Fibroblast of gingiva (primary cell): ENCODE measurements at regions not wholly inside any gene's neighbourhood (a gene's known extent, or its start where the extent isn't known, plus 50 kb on each side); places are given as distances from the start of the nearest gene placed in this dataset.

Source experiments
- DNase-seq: peaks from one replicate; pipeline ENCODE4 v3.0.0-alpha.2; 2011; ENCODE audit warnings: low read depth

DNA sequence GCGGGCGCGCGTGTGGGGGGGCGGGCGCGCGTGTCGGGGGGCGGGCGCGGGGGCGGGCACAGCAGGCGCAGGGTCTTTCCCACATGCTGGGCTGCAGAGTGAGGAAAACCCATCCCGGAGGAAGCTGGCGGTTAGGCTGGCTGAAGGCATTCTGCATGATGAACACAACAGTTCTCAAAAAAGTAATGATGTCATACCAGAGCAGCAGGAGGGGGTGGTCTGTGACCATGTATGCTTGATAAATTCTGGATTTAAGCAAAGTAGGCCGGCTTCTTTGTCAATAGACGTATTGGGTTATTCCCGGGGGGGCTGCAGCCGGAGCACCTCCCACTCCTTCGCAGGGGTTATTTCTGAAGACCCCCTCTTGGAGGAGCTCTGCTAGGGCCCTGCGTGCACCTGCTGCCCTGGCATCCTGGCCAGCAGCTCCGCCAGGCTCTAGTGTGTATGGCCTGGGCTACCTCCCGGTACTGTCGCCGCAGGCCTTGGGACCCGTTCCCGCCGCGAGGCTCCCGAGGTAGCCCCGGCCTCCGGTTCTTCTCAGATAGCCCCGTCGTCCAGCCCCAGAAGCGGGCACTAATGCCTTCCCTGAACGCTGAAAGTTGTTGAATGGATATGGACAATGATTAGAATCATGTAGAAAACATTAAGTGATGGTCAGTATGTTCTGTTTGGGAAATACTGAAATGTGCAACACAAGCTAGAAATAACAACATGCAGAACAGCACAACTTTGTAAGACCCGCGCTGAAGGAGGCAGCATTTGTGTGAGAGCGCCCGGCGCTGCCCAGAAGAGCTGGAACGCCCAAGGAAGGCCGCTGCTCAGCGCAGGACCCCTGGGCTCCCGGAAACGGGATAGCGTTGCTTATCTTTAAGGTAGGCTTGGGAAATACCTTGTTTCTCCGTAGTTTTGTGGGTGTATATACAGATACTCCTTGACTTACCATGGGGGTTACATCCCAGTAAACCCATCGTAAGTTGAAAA, 101.4 kb upstream of the RAB6C start:
- no peak for DNase-seq

GRCh38 chr2:129879614-129880180, 99.8 kb upstream of the RAB6C start:
- no peak for DNase-seq

GRCh38 chr2:129880309-129880708, 99.2 kb upstream of the RAB6C start:
- no peak for DNase-seq

DNA sequence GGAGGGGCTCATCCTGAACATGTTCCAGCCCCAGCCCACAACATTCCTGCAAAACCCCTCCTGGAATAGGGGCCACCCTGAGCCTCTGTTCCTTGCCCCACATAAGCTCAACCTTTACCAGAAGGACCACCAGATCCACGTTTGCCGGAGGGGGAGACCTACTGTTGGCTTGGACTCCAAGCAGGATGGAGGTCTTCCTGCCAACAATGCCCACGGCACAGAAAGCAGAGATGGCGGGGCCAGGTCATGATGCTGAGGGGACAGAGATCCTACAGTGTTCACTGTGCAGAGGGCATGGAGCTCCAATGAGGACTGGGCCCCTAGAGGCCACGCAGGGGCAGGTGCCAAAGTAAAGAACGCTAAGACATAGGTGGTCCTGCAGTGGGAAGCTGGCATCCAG, 98.5 kb upstream of the RAB6C start:
- no peak for DNase-seq

- DNase-seq, result no peak
Measured at GRCh38 chr2:129881786-129882396, 97.6 kb upstream of the RAB6C start.

- no peak for DNase-seq
Measured at GRCh38 chr2:129882476-129882875, 97.0 kb upstream of the RAB6C start.

DNA sequence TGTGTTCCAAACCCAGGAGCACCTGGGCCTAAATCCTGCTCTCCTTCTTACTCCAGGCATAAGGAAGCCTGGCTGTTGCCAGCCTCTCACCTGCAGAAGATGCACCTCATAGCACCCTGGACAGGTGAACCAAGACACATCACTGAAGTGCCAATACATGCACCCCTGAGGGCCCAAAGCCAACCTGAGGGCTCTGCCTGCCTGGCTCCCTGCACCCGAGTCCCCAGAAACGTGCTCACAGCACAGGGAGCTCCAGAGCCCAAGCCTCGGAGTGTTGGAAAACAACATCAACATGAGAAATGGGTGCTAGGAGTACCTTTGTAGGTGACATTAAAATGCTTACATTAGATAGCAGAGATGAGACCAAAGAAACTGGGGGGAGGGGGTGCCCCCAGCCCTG, 96.3 kb upstream of the RAB6C start:
- DNase-seq, result no peak

DNA sequence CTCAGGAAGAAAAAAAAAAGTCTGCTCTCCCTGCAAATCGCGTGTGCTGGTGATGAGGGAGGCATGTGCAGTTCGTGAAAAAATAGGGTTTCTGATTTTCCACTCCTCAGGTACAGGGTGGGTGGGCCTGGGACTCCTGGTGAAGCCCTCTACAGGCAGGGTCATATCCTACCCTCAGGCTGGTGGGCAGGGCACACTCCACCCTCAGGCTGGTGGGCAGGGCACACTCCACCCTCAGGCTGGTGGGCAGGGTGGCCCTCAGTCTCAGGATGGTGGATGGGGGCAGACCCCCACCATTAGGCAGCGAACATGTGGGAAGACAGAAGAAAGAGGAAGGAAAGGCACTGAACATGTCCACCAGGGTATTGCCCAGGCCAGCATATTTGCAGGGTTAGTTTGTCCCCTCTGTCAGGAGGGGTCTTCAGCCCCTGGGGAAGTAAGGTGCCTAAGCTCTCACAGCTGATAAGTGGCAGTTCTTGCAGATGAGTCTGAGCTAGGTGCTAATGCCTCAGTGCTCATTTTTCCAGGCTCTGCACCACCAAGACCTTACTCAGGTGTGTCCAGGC, 95.2 kb upstream of the RAB6C start:
- DNase-seq, result no peak

- no peak for DNase-seq
Measured at GRCh38 chr2:129885735-129886134, 93.7 kb upstream of the RAB6C start.

GRCh38 chr2:129887688-129888266, 91.7 kb upstream of the RAB6C start:
- DNase-seq, result no peak

DNA sequence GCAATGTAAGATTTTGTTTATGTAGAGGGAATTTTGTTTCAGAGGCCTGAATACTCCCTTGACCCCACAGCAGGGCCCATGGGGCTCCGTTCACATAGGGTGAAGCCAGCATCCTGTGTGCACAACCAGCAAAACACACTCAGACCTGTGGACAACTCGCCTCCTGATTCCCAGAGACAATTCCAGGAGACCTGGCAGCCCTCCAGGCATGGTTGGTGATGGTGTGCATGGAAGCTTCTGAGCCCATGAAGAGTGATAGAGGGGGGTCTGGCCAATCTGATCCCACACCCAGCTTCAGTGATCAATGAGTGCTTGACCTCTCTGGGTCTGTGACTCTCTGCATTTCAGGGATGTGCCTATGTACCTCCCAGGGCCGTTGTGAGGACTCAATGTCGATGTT, 91.0 kb upstream of the RAB6C start:
- DNase-seq, result no peak

DNA sequence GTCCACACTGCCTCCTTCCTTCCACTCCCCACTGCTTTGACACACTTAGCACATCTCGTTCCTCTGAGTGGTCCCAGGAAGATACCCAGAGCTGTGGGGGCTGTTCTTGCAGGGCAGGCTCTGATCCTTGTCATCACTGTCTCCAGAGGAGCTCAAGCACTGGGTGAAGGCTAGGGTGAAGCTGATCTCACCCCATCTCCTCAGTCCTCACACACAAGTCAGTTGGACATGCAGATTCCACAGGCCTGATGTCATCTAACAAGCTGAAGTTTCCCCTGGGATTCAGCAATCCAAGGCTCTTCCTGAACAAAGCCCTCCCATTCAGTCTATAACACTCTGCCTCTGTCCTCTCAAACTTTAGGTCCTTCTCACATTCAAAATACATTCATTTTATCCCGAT, 90.6 kb upstream of the RAB6C start:
- DNase-seq, result no peak

DNA sequence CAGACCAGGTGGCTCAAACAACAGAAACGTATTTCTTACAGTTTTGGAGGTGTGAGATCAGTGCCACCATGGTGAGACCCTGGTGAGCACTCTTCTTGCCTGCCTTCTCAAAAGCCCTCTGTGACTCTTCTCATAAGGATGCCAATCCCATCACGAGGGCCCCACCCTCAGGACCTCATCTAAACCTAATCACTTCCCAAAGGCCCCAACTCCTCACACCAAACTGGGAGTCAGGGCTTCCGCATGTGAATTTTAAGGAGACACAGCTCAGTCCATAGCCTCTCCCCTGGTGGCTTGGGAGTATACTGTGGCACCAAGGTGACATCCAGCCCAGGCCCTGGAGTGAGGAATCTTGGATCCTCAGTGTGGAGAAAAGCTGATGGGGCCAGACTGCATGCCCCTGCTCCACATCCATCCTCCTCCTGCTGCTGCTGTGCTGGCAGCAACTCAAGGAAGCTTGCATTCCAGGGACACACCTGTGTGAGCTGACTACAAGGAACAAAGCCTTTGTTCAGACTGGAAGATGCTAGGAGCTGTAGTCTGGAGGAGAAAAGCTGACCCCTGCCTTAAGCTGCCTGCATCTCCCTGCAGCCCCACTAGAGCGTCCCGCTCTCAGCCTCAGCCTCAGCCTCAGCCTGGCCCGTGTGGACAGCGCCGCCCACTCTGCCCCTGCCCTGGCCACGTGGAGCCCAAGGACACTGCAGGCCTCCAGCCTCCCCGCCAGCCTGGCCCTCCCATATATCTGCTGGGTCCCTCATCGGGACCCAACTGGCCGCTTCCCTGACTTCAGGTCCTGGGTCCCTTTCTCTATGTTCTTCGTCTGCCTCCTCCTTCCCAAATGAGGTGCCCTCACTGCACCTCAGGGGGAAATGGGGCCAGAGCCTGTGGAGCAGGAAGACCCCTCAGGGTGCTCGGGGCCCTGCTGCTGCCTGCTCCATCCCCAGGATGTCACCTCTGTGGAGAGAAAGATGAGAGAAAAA, 87.8 kb upstream of the RAB6C start:
- DNase-seq, result no peak

DNA sequence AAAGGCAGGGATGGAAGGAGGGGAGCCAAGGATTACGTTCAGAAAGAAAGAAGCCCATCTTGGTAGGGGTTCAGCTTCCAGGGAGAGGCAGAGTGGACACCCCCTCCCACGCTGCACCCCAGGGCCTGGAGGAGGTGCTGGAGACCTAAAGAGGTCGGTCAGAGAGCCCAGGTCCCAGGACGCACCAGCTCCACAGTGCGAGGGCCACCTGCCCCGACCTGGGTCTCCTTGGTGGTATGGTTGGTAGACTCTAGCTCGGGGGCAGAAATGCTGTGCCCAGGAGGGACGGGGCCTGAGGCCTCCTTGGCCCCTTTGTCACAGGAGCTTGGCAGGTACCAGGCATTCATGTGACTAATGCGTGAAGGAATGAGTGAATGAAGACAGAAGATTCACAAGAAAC, 87.1 kb upstream of the RAB6C start:
- no peak for DNase-seq

DNA sequence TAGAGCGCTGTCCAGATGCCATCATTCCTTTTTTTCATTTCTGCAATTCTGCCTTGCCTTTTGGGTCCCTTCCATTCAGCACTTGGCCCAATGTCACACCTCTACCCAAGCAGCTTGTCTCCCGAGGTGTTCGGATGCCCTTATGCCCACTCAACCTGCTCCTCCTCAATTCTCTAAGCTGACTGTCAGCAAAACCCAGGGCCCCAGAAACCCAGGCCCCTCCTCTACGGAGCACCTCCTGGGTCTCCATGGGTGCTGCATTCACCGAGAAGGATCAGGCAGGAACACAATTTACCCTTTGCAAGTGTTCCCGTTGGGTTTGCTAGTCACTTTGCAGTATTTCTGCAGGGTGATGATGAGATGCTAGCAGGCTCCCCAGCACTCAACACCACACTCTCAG, 86.7 kb upstream of the RAB6C start:
- DNase-seq, result no peak

GRCh38 chr2:129893244-129893643, 86.2 kb upstream of the RAB6C start:
- no peak for DNase-seq

DNA sequence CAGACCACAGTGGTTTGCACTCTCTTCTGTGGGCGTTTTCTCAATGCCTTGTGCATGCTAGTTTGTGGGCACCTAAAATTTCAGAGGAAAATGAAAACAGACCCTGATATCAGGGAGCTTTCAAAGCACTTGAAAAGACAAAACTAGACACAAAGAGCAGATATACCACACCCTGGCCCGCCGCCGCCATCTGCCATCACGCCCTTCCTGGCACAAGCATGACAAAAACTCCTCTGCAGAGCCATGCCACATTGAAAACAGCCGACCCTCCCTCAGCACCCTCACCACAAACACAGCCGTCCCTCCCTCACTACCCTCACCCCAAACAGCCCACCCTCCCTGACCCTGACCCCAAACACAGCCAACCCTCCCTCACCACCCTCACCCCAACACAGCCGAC, 84.8 kb upstream of the RAB6C start:
- no peak for DNase-seq

DNA sequence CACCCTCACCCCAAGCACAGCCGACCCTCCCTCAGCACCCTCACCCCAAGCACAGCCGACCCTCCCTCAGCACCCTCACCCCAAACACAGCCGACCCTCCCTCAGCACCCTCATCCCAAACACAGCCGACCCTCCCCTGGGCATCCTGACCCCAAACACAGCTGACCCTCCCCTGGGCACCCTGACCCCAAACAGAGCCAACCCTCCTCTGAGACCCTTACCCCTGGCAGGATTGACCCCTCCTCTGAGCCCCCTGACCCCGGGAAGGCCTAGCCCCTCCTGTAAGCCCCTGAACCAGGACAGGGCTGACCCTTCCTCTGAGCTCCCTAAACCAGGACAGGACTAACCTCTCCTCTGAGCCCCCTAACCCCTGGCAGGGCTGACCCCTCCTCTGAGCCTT, 84.4 kb upstream of the RAB6C start:
- DNase-seq, result no peak

- no peak for DNase-seq
Measured at GRCh38 chr2:129895526-129896082, 83.9 kb upstream of the RAB6C start.

DNA sequence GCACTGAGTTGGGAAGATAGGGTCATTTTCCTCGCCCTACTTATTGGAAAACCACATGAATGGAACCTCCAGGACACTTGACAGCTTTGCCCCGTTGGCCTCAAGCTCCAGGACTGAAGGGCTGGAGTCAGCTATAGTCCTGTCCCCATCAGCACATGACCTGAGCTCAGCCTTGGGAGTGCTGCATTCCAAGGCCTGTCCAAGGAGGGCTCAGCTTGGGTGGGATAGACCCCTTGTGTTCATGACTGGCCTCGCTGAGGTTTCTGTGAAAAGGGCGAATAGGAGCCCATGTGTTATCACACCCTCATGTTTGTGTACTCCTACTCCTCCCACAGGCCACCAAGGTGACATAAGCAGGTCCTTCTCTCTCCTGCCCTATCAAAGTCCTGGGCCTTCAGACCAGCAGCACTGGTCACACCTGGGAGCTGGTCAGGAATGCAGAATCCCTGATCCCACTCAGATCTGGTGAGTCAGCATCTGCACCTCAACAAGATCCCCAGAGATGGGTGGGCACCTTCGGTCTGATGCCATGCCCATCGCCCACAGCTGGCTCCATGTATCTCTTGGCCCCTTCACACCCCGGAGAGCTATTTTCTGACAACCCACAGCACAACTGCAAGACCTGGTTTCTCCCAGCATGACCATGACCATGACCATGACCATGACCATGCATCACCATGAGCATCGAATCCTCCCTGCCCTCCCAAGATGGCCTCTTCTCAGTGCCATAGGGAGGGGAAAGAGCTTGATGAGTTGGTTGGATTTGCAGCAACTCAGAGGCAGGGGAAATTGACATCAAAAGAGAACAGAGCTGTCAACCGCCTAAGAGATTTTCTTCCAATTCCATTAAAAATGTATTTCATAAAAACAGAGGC, 83.0 kb upstream of the RAB6C start:
- no peak for DNase-seq
